ELR (cell line): ENCODE measurements at regions not wholly inside any gene's neighbourhood (a gene's known extent, or its start where the extent isn't known, plus 50 kb on each side); places are given as distances from the start of the nearest gene placed in this dataset.
A peak's percentile ranks its signal among the peaks of the same experiment; 100 is the strongest.
"Not testable (repeated sequence)": the region's sequence is repeated elsewhere in the genome, so short reads cannot be mapped to it uniquely, and the experiment has no call there.

Experiments
- DNase-seq: peaks from one replicate; pipeline ENCODE4 v3.0.0-alpha.2; 2015; ENCODE audit warnings: low read depth

GRCh38 chr5:71822065-71822464 is 103.0 kb downstream of the CARTPT start:
- not testable (repeated sequence) for DNase-seq

GRCh38 chr5:71825992-71826391 is 106.9 kb downstream of the CARTPT start:
- DNase-seq, result no peak

GRCh38 chr5:71828291-71829040 is 109.4 kb downstream of the CARTPT start:
- peak; percentile 84 for DNase-seq

- no peak for DNase-seq
These were observed 110.1 kb downstream of the CARTPT start for GRCh38 chr5:71829206-71829605.

GRCh38 chr5:71830681-71831539 is 111.8 kb downstream of the CARTPT start:
- peak; percentile 67 for DNase-seq

GRCh38 chr5:71832812-71833715 is 114.0 kb downstream of the CARTPT start:
- DNase-seq, result no peak

- no peak for DNase-seq
These were observed 115.5 kb downstream of the CARTPT start for GRCh38 chr5:71834601-71835000.

GRCh38 chr5:71836084-71836483 is 117.0 kb downstream of the CARTPT start:
- DNase-seq, result peak; percentile 53

- no peak for DNase-seq
These were observed 117.6 kb downstream of the CARTPT start for GRCh38 chr5:71836559-71837112.

GRCh38 chr5:71838286-71838685 is 119.2 kb downstream of the CARTPT start:
- no peak for DNase-seq

GRCh38 chr5:71839096-71839884 is 120.2 kb downstream of the CARTPT start:
- DNase-seq, result no peak

GRCh38 chr5:71841107-71841506 is 122.0 kb downstream of the CARTPT start:
- DNase-seq, result no peak

- no peak for DNase-seq
These were observed 124.0 kb downstream of the CARTPT start for GRCh38 chr5:71843111-71843510.

- no peak for DNase-seq
These were observed 125.8 kb downstream of the CARTPT start for GRCh38 chr5:71844862-71845261.

- no peak for DNase-seq
These were observed 140.4 kb downstream of the CARTPT start for GRCh38 chr5:71859515-71859914.

- DNase-seq, result no peak
These were observed 141.0 kb downstream of the CARTPT start for GRCh38 chr5:71860048-71860447.

- DNase-seq, result no peak
These were observed 142.6 kb downstream of the CARTPT start for GRCh38 chr5:71861682-71862081.

GRCh38 chr5:71862087-71862486 is 143.0 kb downstream of the CARTPT start:
- no peak for DNase-seq

GRCh38 chr5:71862507-71863060 is 143.5 kb downstream of the CARTPT start:
- no peak for DNase-seq

- DNase-seq, result peak; percentile 80
These were observed 145.9 kb downstream of the CARTPT start for GRCh38 chr5:71864730-71865601.
